ENCODE measurements at regions not wholly inside any gene's neighbourhood (a gene's known extent, or its start where the extent isn't known, plus 50 kb on each side); places are given as distances from the start of the nearest gene placed in this dataset.

DNA sequence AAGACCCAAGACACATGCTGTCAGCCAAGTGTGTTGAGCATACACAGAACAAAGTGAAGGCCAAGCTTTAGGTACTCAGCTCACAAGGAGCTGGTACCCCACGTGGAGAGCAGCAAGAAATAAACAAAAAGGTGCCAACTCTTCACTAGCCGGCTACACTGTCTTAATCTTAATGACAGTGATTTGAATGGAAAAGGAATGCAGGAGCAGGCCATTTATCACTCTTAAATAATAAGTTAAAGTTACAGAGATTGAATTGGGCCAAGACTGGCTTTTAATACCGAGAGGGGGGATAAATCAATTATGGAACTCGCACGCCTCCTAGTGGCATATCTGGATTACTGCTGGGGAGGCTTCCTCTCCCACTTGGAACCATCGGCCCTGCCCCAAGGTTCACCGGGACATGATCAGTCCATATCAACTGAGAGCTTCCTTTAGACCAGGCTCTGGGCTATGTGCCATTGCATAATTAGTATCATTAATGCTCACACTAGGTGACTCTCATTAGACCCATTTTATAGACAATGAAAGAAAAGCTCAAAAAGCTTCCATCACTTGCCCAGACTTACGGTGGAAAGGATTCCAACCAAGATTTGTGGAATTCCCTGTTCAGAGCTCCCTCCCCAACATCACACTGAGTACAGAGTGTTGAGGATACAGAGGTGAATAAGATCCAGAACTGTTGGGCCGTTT is 94.0 kb downstream of the ACTL7B start:
- H3K4me3 ChIP-seq (ENCODE audit: low read depth, low read length), result no peak overlapping the region
- no peaks in the 10 kb centered on the region for H3K36me3 ChIP-seq (ENCODE audit: control insufficient read depth, insufficient read depth, low read length)

DNA sequence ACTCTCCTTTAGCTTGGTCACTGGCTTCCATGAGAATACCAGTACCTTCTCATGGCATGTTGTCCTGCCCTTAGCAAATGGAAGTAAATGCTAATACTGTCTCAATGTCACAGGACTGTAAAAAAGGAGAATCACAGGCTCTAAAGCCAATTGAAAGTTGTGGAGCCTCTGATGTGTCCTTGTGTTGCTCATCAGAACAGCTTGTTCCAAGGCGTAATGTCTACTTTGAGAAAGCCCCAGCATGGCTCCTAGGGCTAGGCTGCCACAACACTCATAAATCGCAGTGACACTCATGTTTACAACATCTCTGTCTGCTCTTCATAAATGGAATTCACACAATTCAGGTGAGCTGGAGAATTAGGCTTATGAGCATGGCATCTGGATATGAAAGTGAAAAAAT is 94.9 kb downstream of the ACTL7B start:
- H3K4me1 ChIP-seq (ENCODE audit: control insufficient read depth, insufficient read depth, low read length), result peaks cover 2% of the 10 kb centered on the region
- H3K9ac ChIP-seq (ENCODE audit: low read depth, low read length), result no peak overlapping the region
- no peak overlapping the region for H3K4me3 ChIP-seq (ENCODE audit: low read depth, low read length)
- no peaks in the 10 kb centered on the region for H3K36me3 ChIP-seq (ENCODE audit: control insufficient read depth, insufficient read depth, low read length)
- H3K27me3 ChIP-seq (ENCODE audit: control insufficient read depth, insufficient read depth, low read length), result no peaks in the 10 kb centered on the region
- no peaks in the 10 kb centered on the region for H3K9me3 ChIP-seq (ENCODE audit: control insufficient read depth, insufficient read depth, low read length)

More for the DNA sequence above, 94.0 kb downstream of the ACTL7B start:
- peaks cover 3% of the 10 kb centered on the region for H3K4me1 ChIP-seq (ENCODE audit: control insufficient read depth, insufficient read depth, low read length)
- no peak overlapping the region for H3K9ac ChIP-seq (ENCODE audit: low read depth, low read length)
- H3K27me3 ChIP-seq (ENCODE audit: control insufficient read depth, insufficient read depth, low read length), result no peaks in the 10 kb centered on the region
- H3K9me3 ChIP-seq (ENCODE audit: control insufficient read depth, insufficient read depth, low read length), result no peaks in the 10 kb centered on the region

GRCh38 chr9:108759835-108760234 is 96.0 kb downstream of the ACTL7B start:
- Histone ChIP-seq H3K9me3 (ENCODE audit: control insufficient read depth, insufficient read depth, low read length) (no peaks in the 10 kb centered on the region), H3K27me3 (ENCODE audit: control insufficient read depth, insufficient read depth, low read length) (no peaks in the 10 kb centered on the region), H3K9ac (ENCODE audit: low read depth, low read length) (no peak overlapping the region), H3K4me1 (ENCODE audit: control insufficient read depth, insufficient read depth, low read length) (peaks cover 2% of the 10 kb centered on the region), H3K4me3 (ENCODE audit: low read depth, low read length) (no peak overlapping the region), H3K36me3 (ENCODE audit: control insufficient read depth, insufficient read depth, low read length) (no peaks in the 10 kb centered on the region)

GRCh38 chr9:108759399-108759798 is 96.4 kb downstream of the ACTL7B start:
- H3K4me1 ChIP-seq (ENCODE audit: control insufficient read depth, insufficient read depth, low read length), result peaks cover 2% of the 10 kb centered on the region
- H3K9me3 ChIP-seq (ENCODE audit: control insufficient read depth, insufficient read depth, low read length), result no peaks in the 10 kb centered on the region
- no peak overlapping the region for H3K4me3 ChIP-seq (ENCODE audit: low read depth, low read length)
- H3K27me3 ChIP-seq (ENCODE audit: control insufficient read depth, insufficient read depth, low read length), result no peaks in the 10 kb centered on the region
- no peaks in the 10 kb centered on the region for H3K36me3 ChIP-seq (ENCODE audit: control insufficient read depth, insufficient read depth, low read length)
- H3K9ac ChIP-seq (ENCODE audit: low read depth, low read length), result no peak overlapping the region

- no peaks in the 10 kb centered on the region for H3K36me3 ChIP-seq (ENCODE audit: control insufficient read depth, insufficient read depth, low read length)
- no peaks in the 10 kb centered on the region for H3K9me3 ChIP-seq (ENCODE audit: control insufficient read depth, insufficient read depth, low read length)
- no peak overlapping the region for H3K9ac ChIP-seq (ENCODE audit: low read depth, low read length)
- no peak overlapping the region for H3K4me3 ChIP-seq (ENCODE audit: low read depth, low read length)
- no peaks in the 10 kb centered on the region for H3K27me3 ChIP-seq (ENCODE audit: control insufficient read depth, insufficient read depth, low read length)
- peaks cover 2% of the 10 kb centered on the region for H3K4me1 ChIP-seq (ENCODE audit: control insufficient read depth, insufficient read depth, low read length)
These were observed 98.9 kb downstream of the ACTL7B start for GRCh38 chr9:108756746-108757490.

- H3K36me3 ChIP-seq (ENCODE audit: control insufficient read depth, insufficient read depth, low read length), result no peaks in the 10 kb centered on the region
- H3K27me3 ChIP-seq (ENCODE audit: control insufficient read depth, insufficient read depth, low read length), result no peaks in the 10 kb centered on the region
- H3K4me1 ChIP-seq (ENCODE audit: control insufficient read depth, insufficient read depth, low read length), result peaks cover 2% of the 10 kb centered on the region
- H3K9me3 ChIP-seq (ENCODE audit: control insufficient read depth, insufficient read depth, low read length), result no peaks in the 10 kb centered on the region
- no peak overlapping the region for H3K4me3 ChIP-seq (ENCODE audit: low read depth, low read length)
- H3K9ac ChIP-seq (ENCODE audit: low read depth, low read length), result no peak overlapping the region
These were observed 99.8 kb downstream of the ACTL7B start for GRCh38 chr9:108755979-108756378.

DNA sequence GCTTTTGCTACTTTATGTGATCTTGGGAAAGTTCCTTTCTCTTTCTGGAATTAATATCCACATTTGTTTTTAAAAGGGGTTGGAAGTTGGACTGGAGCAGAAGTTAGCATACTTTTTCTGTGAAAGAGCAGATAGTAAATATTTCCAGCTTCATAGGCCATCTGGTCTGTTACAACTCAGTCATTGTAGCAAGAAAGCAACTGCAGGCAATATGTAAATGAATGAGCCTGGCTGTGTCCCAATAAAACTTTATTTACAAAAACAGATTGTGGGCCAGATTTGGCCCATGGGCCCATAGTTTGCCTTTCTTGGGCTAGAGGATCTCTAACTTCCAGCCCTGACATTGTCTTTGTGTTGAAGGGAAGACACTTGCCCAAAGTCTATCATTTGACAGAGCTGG is 104.4 kb downstream of the ACTL7B start:
- Histone ChIP-seq H3K36me3 (ENCODE audit: control insufficient read depth, insufficient read depth, low read length) (no peaks in the 10 kb centered on the region), H3K9me3 (ENCODE audit: control insufficient read depth, insufficient read depth, low read length) (no peaks in the 10 kb centered on the region), H3K27me3 (ENCODE audit: control insufficient read depth, insufficient read depth, low read length) (no peaks in the 10 kb centered on the region), H3K4me3 (ENCODE audit: low read depth, low read length) (no peak overlapping the region), H3K4me1 (ENCODE audit: control insufficient read depth, insufficient read depth, low read length) (no peaks in the 10 kb centered on the region), H3K9ac (ENCODE audit: low read depth, low read length) (no peak overlapping the region)

- H3K27me3 ChIP-seq (ENCODE audit: control insufficient read depth, insufficient read depth, low read length), result no peaks in the 10 kb centered on the region
- H3K36me3 ChIP-seq (ENCODE audit: control insufficient read depth, insufficient read depth, low read length), result no peaks in the 10 kb centered on the region
- no peak overlapping the region for H3K9ac ChIP-seq (ENCODE audit: low read depth, low read length)
- no peaks in the 10 kb centered on the region for H3K4me1 ChIP-seq (ENCODE audit: control insufficient read depth, insufficient read depth, low read length)
- H3K4me3 ChIP-seq (ENCODE audit: low read depth, low read length), result no peak overlapping the region
- H3K9me3 ChIP-seq (ENCODE audit: control insufficient read depth, insufficient read depth, low read length), result no peaks in the 10 kb centered on the region
These were observed 105.0 kb downstream of the ACTL7B start for GRCh38 chr9:108750661-108751215.

GRCh38 chr9:108748776-108749175 is 107.0 kb downstream of the ACTL7B start:
- H3K36me3 ChIP-seq (ENCODE audit: control insufficient read depth, insufficient read depth, low read length), result no peaks in the 10 kb centered on the region
- H3K9me3 ChIP-seq (ENCODE audit: control insufficient read depth, insufficient read depth, low read length), result no peaks in the 10 kb centered on the region
- H3K27me3 ChIP-seq (ENCODE audit: control insufficient read depth, insufficient read depth, low read length), result no peaks in the 10 kb centered on the region
- no peak overlapping the region for H3K4me3 ChIP-seq (ENCODE audit: low read depth, low read length)
- no peaks in the 10 kb centered on the region for H3K4me1 ChIP-seq (ENCODE audit: control insufficient read depth, insufficient read depth, low read length)
- no peak overlapping the region for H3K9ac ChIP-seq (ENCODE audit: low read depth, low read length)

DNA sequence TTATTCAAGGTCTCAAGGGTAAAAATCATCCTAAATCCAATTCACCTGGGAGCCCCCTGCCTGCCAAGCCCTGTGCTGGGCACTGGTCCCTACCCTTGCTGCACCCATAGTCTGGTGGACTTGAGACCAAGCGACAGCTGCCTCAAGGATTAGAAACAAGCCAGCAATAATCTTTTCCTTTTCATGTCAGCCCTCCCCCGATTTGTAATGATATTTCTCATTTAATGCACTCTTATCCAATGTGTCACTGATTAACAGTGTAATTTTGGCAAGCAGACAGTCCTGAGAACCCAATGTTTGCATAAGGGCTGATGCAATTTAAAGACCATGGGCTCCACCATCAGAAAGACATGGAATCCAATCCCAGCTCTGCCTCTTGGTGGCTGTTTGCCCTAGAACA is 108.9 kb downstream of the ACTL7B start:
- H3K36me3 ChIP-seq (ENCODE audit: control insufficient read depth, insufficient read depth, low read length), result no peaks in the 10 kb centered on the region
- H3K9ac ChIP-seq (ENCODE audit: low read depth, low read length), result no peak overlapping the region
- no peaks in the 10 kb centered on the region for H3K27me3 ChIP-seq (ENCODE audit: control insufficient read depth, insufficient read depth, low read length)
- no peaks in the 10 kb centered on the region for H3K9me3 ChIP-seq (ENCODE audit: control insufficient read depth, insufficient read depth, low read length)
- no peak overlapping the region for H3K4me3 ChIP-seq (ENCODE audit: low read depth, low read length)
- no peaks in the 10 kb centered on the region for H3K4me1 ChIP-seq (ENCODE audit: control insufficient read depth, insufficient read depth, low read length)

DNA sequence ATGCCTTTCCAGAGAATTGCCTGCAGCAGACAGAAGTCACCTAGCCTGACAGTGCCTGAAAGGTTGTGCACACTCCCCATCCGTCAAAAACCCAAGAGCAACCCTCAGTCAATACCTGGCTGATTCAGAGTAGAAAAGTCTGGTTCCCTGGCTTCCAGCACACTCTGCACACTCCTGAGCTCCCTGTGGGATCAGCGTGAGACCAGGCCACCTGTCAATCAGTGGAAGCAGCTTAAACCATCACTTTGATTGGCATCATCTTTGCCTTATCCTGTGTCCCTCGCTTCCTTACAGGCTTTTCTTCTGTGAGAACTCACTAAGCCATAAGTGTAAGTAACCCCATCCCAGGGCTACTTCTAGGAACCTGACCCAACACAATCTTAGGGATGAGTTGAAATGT is 109.8 kb downstream of the ACTL7B start:
- H3K9me3 ChIP-seq (ENCODE audit: control insufficient read depth, insufficient read depth, low read length), result no peaks in the 10 kb centered on the region
- no peaks in the 10 kb centered on the region for H3K4me1 ChIP-seq (ENCODE audit: control insufficient read depth, insufficient read depth, low read length)
- no peak overlapping the region for H3K9ac ChIP-seq (ENCODE audit: low read depth, low read length)
- H3K4me3 ChIP-seq (ENCODE audit: low read depth, low read length), result no peak overlapping the region
- no peaks in the 10 kb centered on the region for H3K36me3 ChIP-seq (ENCODE audit: control insufficient read depth, insufficient read depth, low read length)
- no peaks in the 10 kb centered on the region for H3K27me3 ChIP-seq (ENCODE audit: control insufficient read depth, insufficient read depth, low read length)

GRCh38 chr9:108744641-108745040 is 111.1 kb downstream of the ACTL7B start:
- Histone ChIP-seq H3K27me3 (ENCODE audit: control insufficient read depth, insufficient read depth, low read length) (no peaks in the 10 kb centered on the region), H3K9me3 (ENCODE audit: control insufficient read depth, insufficient read depth, low read length) (no peaks in the 10 kb centered on the region), H3K9ac (ENCODE audit: low read depth, low read length) (no peak overlapping the region), H3K4me1 (ENCODE audit: control insufficient read depth, insufficient read depth, low read length) (no peaks in the 10 kb centered on the region), H3K36me3 (ENCODE audit: control insufficient read depth, insufficient read depth, low read length) (no peaks in the 10 kb centered on the region), H3K4me3 (ENCODE audit: low read depth, low read length) (no peak overlapping the region)

Data from iPS-15b (cell line).